Amniotic epithelial cell (primary cell): ENCODE measurements at regions not wholly inside any gene's neighbourhood (a gene's known extent, or its start where the extent isn't known, plus 50 kb on each side); places are given as distances from the start of the nearest gene placed in this dataset.
"Not testable (repeated sequence)": the region's sequence is repeated elsewhere in the genome, so short reads cannot be mapped to it uniquely, and the experiment has no call there.

ENCODE experiments used
- DNase-seq: peaks from one replicate; pipeline ENCODE4 v3.0.0-alpha.2; 2010; ENCODE audit warnings: low read depth

DNA sequence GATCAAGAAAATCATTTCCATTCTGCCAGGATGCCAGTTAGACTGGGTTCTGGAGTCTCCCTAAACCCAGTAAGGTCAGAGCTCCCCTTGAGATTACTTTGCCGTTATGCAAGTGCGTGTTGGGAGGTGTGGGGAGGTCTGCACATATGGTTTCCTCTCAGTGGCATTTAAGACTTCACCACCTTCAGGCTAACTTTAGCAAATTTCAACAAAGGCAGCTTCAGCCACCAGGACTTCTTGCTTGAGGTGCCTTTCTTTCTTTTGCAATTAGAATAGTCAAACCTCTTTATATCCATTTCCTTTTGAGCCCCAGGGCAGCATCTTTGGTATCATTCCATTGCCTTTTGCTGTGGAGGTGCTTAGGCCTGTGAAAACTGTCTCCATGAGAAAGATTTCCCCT is 117.2 kb upstream of the CCND2 start:
- DNase-seq: no peak

DNA sequence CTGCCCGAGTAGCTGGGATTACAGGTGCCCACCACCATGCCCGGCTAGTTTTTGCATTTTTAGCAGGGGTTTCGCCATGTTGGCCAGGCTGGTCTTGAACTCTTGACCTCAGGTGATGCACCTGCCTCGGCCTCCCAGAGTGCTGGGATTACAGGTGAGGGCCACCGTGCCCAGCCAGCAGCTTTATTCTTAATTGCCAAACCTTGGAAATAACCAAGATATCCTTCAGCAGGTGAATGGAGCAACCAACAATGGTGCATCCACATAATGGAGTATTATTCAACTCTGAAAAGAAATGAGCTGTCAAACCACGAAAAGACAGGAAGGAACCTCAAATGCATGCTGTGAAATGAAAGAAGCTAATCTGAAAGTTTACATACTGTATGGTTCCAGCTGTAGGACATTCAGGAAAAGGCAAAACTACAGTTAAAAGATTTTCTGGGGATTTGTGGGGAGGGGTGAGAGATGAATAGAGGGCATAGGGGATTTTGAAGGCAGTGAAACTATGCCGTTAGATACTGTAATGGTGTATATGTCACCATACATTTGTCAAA is 118.8 kb upstream of the CCND2 start:
- no peak for DNase-seq

DNA sequence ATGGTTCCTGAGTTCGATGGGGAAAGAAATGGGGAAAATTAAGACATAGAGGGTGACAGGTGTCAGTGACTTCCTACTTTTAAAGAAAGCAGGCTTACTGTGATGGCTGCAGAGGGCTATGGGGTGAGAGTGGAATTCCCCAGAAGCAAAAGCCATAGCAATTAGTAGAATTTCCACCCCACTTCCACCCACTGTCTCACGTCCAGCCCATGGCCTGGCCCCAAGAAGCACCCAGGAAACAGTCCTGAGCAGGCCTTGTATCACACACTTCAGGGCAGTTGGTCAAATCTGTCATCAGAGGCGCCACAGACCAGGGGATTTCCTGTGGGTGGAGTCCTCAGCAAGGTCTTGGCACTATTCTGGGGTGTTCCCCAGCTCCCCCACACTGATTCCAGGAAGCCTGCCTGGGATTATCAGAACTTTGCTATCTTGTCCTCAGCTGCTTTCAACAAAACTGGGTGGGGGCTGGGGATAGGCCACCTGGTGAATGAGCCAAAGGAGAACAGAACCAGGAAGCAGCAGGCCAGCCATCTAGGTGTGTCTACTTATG is 120.1 kb upstream of the CCND2 start:
- no peak for DNase-seq

DNA sequence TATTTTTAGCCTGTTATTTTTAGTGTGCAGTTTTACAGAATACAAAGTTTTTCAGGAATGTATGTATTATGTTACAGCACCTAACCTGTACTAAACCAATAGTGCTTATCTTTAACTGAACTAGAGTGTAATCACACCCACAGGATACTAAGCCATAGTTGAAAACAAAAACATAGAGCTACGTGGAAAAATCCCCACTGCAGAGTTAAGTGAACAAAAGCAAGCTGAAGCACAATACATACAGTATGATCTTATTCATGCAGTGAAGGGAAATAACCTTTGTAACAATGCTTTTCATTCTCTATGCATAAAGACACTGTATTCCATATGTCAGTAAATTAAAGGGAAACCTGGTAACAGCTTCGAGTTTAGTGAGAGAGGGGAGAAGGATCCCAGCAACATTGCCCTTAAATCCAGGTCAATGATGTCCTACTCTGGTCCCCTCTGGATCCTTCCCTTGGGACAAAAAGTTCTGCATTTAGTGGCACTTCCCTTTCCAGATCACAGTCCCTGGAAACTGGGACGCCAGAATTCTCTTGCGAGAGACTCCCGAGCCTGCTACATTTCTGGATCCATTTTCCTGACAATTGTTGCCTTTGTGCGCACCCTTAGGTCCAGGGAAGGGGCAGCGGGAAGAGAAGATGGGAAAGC is 121.3 kb upstream of the CCND2 start:
- no peak for DNase-seq

DNA sequence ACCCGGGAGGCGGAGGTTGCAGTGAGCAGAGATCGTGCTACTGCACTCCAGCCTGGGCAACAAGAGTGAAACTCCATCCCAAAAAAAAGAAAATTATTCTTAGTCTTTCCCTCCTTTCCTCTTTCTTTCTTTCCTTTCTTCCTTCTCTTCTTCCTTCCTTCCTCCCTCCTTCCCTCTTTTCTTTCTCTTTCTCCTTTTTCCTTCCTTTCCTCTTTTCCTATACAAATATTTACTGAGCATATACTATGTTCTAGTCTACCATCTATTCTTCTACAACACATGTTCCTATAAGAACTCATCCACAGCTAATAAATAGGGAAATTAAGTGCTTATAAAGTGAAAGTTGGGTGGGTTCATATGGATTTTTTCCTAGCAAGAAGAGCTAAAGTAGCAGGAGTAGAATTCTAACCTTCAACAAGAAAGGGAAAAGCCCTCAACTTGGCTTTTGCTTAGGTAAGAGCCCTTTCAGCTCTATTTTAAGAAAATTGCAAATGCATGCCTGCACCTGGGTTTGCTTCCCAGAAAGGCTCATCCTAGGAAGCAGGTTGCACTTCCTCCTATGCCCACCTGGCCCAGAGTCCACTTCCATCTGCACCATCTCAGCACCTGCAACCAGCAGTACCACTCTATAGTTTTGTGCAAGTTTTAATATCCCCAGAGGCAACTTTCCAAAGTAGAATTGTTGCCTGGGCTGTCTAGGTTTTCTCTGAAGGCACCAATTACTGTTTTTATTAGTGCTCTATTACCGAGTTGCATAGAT is 122.0 kb upstream of the CCND2 start:
- no peak for DNase-seq

DNA sequence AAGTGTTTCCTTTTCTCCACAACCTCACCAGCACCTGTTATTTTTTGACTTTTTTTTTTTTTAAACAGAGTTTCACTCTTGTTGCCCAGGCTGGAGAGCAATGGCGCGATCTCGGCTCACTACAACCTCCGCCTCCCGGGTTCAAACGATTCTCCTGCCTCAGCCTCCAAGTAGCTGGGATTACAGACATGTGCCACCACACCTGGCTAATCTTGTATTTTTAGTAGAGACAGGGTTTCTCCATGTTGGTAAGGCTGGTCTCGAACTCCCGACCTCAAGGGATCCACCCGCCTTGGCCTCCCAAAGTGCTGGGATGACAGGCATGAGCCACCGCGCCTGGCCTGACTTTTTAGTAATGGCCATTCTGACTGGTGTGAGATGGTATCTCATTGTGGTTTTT is 123.2 kb upstream of the CCND2 start:
- DNase-seq: not testable (repeated sequence)

DNA sequence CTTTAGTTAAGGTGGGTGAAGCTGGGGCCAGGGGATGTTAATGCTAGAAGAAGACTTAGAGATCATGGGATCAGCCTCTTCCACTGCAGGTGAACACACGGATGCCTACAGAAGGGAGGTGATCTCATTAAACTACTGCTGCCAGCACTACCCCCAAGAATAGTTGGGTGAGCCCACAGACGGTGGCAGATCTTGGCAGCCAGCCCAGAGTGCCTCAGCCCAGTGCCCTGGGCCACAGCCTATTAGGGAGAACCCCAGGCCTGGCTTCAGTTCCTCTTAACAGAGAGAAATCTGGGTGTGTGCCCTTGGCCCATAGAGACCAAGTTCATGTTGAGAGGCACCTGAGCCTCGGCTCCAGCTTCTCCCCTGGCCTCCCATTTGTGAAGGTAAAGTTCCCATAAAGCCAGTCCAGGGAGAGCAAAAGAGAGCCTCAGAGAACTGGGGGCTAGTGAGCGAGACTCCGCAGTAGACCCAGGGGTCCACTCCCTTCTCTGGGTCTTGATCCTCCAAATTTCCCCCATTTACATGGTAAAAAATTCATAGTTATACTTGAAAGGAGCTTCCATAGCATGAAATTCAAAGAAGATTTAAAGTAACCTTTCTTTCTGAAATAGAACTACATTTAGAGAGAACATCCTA is 125.0 kb upstream of the CCND2 start:
- no peak for DNase-seq

DNA sequence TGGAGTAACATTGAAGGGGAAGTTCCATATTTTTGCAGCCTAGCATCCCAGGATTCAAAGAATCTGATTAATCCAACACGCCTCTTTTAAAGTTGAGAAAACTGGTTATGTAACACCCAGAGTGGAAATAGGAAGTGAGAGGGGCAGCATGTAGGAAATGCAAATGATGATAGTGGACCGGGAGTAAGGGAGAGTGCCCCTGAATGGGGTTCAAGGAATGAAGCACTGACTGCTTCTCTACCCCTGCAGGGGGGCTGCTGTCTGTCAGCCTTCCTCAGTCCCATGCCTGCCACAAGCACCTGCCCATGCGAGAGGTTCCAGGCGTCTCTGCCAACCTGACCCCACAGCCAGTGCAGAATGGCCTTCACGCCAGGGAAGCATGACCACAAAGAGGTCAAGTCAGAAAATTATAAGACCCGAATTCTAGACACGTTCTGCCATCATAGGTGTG is 126.5 kb upstream of the CCND2 start:
- no peak for DNase-seq

DNA sequence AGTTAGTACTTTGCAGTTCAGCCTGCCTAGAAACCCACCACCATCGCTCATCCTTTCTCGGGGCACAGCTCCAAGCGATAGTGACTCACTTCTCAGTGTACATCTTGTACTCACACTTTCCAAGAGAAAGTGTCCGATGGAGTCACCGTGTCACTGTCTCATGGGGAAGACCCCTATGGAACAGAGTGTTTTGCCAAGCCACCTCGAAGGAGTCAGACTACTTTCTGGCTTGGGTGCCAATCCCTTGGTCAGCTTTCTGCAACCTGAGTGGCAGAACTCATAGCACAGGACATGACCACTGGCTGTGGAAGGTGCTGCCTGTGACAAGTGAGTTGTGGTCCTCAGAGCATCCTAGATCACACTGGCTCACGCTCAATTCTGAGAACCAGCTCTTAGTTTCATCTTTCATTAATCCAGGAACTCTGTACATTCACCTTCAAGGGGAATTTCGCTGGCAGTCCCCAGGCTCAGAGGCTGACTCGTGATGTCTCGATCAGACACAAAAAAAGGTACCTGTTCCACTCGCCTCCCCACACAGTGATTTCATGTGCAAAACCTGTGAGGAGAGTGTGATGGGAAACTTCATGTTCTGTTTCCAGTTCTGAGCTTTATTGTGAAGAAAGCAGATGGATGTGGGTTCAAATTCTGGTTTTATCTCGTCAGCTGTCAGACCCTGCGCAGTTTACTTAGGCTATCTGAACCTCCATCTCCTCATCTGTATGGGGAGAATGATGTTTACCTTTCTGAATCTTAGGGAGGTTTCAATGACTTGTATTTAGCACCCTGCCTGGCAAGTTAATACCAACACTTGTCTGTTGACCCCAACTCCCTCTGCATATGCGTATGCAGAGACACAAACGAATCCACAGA is 127.3 kb upstream of the CCND2 start:
- DNase-seq: no peak

DNA sequence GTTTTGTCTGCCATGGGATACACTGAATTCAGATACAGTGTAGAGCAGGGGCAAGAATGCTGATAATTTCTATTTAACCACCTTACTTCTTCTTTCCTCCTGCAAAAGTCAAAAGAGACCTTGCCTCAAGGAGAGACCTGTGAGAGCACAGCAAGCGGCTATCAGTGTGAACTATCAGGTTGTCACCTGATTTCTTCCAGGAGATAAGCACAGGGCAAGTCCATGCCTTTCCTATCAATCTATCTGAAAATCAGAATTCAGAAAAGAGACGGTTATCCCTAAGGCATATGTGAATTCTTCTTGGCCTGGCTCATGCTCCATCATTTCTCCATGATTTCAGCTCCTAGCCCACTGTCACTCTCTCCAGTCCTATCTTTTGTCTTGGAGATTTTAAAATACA is 128.9 kb upstream of the CCND2 start:
- no peak for DNase-seq

DNA sequence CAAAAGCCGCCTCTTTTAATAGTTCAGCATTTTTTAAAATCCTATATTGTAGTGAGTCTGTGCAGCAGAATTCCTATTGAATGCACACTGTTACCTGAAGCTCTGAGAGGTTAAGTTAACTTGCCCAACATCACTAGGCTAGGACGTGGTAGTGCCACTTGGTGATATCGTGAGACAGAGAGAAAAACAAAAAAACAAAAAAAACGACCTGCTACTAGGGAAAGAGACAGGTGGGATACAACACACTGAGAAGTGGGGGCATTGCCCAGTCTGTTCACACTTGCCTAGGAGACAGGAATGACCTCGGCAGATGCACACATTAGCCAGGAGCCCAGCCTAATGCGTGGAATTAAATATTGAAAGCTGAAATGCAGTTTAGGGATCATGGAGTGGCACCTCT is 129.7 kb upstream of the CCND2 start:
- no peak for DNase-seq

DNA sequence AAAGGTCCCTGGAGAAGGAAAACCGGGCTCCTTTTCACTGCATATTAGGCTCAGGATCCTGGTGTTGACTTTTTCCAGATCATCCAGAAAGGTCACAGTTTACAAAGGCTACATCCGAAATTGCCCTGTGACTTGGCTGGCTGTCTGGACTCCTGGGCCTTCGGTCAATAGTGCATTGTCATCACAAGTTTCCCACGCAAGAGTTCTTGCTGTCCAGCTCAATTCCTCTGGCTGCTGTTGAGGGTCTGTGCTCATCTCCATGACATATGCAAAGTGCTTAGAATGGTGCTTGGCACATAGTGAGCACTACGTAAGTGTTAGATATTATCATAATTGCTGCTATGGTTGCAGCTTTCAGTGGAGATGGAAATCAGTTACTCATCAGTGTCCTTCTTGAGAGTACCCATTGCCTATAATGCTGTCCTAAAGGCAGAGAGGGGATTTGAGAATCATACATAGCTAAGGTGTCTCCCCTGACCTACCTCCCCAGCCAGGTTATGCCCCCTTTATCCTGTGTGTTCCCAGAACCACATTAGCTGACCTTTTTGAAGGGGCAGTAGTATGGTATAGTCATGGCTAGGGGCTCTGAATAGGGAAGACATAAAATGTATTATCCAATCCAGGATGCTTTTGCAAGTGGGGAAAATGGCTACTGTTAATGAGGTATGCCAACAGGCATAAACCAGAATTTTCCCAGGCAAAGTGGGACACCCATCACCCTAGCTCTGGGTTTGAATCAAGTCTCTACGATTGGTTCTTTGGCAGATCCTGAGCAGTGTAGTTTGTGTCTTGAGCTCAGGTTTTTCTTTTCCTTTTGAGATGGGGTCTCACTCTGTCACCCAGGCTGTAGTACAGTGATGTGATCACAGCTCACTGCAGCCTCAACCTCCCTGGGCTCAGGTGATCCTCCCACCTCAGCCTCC is 132.0 kb upstream of the CCND2 start:
- no peak for DNase-seq

DNA sequence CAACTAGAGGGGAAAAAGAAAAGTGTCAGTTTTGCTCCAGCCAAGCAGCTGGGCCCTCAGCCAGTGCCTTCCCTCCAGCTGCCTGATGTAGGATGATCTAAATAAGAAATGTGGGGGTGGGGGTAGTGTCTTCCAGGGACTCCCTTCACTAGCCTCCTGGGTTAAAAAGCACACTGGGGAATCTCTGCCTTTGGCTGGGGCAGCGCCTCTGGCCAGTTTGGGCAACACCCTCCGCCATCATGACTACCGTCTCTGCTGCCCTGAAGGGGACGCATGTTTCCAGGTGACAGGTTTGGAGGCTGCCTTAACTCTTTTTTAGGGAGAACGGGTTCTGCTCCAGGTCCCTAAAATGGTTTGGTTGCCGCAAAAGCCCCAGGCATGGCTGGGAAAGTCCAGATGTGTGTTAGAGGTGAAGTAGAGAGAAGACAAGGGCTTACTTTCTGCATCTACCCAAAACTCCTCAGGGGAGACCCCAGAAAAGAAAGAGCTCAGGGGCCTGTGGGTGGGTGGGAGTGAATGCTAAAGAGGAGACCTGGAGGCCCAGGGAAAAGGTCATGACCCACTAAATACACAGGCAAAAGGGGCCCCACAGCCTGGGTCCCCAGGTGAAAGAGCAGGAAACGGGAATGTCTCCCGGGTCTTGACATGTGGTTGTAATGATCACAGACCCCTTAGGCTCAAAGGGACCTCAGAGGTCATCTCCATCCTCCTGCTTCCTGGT is 132.8 kb upstream of the CCND2 start:
- no peak for DNase-seq

DNA sequence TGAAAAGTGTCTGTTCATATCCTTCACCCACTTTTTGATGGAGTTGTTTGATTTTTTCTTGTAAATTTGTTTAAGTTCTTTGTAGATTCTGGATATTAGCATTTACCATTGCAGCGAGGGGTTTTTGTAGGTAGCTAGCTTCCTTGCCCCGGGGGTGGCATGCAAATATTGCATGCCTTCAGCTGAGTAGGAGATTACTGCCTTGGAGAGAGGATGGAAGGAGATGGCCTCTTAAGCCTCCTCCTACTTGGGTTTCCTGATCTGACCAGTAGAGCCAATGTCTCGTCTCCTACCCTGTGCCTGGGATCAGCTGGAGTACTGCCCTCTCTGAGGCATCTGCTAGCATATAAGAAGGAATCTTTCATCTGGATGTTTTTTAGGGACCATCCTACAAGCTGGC is 134.4 kb upstream of the CCND2 start:
- no peak for DNase-seq

DNA sequence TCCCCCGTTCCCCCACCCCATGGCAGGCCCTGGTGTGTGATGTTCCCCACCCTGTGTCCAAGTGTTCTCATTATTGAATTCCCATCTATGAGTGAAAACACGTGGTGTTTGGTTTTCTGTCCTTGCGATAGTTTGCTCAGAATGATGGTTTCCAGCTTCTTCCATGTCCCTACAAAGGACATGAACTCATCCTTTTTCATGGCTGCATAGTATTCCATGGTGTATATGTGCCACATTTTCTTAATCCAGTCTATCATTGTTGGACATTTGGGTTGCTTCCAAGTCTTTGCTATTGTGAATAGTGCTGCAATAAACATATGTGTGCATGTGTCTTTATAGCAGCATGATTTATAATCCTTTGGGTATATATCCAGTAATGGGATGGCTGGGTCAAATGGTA is 135.0 kb upstream of the CCND2 start:
- DNase-seq: not testable (repeated sequence)

DNA sequence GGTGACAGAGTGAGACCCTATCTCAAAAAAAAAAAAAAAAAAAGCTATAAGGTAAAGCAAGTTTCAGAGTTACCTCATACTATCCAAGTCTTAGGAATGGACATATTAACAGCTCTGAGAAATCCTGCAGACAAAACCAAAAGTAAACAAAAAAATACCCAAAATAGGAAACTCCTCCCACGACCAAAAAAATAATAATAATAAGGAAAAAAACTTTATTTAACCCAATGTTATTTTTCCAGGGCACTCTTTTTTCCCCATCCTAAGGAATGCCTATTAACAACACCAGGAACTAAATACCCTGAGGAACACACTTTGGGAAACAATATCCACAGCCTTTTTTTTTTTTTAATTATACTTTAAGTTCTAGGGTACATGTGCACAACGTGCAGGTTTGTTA is 135.5 kb upstream of the CCND2 start:
- no peak for DNase-seq

DNA sequence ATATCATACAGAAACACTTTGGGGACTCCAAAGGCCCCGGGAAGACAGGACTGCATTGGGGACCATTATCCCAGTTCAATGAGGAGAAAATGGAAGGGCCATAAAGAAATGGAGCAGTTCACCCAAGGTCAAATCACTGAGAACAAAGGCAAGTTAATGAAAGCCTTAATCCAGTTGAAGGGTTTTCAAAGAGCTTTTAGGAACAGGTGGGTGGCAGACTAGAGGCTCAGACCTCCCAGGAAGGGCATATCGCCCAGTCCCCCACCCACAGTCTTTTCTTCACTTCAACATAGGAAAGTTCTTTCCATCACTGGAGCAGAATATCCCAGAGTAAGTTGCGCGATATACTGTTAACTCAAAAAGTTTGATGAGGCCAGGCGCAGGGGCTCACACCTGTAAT is 136.1 kb upstream of the CCND2 start:
- DNase-seq: no peak

DNA sequence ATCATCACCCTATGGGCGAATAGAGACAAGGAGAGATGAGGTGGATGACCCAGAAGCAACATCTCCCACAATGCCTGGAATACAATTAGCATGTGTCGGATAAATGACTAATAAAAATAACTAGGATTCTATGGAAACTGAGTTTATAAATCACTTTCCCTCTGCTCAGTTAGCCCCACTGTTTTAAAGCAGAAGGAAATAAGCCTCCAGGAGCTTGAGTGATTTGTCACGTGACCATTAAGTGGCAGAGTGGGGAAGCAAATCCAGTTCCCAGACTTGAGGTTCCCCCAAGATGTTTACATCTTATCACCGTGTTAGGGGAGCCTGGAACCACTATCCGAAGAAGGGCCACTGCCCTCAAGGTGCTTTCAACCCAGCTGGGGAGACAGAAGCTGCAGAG is 136.5 kb upstream of the CCND2 start:
- DNase-seq: no peak

DNA sequence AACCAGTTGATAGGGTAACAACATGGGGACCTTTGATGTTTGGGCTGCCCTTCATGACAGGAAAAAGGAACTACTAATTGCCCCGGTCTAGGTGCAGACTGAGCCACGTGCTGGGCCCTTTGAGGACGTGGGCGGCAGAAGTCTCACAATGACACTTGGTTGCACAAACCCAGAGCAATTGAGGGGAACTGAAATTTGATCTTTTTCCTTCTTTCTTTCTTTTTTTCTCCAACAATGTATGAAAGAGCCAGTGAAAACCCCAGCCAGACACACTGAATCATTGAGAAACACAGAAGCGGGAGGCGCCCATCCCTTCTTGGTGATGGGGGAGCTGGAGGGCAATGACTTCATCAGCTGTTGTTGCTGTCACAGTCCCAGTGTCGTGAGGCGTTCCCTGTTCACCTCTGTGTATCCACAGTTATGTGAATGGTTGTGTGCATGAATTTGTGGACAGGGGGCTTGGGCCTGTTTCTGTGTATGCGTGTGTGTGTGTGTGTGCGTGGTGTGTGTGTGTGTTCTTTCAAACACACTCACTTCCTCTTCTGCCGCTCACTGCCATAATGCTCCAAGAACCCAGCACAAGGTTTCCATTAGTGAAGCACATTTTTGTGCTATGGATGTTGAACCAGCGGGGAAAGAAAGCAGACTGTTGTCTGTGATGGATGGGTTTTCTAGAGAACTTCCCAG is 137.5 kb upstream of the CCND2 start:
- DNase-seq: no peak
